ENCODE measurements at regions not wholly inside any gene's neighbourhood (a gene's known extent, or its start where the extent isn't known, plus 50 kb on each side); places are given as distances from the start of the nearest gene placed in this dataset.

- DNase-seq: no peak
Observed at GRCh38 chr2:19746611-19747309, 155.0 kb downstream of the TTC32 start.

DNA sequence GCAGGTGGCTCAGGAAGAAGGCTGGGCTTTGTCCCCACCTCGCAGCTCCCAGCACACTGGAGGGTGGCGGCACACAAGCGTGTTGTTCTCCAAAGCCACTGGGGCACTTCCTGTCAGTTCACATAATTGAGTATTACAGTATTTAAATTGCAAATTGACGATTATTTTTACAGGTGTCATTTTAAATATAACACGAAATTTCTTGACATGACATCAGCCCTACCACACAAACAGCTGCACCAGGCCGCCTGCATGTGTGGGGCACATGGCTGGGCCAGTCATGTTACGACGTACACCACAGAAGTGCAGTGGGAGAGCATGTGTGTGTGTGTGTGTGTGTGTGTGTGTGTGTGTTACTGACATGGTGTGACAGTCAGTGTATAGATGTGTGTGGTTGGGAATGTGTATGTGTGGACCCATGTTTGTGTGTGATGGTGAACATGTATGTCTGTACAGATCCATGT is 155.6 kb downstream of the TTC32 start:
- DNase-seq: no peak

DNA sequence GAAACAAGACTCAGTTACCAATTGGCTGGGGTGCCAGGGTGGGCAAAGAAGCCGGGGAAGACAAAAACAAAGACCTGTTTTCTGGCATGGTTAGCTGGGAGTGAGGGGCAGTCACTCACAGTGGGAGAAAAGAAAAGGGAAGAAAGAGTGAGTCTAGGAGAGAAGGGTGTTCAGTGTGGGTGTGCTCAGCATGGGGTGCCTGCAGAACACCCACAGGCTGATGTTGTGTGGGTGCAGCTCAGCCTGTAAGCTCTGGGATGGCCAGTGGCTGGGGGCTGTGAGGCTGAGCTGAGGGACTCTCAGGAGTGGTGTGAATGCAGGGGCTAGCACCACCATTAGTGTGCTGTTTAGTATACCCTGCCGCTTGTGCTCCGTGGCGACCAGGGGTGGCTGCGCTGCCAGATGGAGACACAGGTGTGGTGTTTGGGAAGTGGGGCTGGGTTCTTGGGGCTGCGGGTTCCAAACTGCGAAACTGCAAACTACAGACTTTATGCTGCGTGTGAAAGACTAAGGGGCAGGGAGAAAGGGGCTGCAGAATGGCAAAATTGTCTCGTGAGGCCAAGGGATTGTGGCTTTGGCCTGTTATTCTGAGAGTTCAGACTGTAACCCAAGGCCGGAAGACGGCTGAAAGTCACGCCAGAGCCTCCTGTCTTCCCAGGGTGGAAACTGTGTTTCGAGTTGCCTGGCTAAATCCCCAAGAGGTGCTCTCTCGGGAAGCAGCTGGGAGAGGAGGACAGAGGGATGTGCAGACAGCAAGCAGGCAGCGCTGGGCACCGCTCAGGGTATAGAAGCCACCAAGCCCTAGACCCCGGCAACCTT is 156.3 kb downstream of the TTC32 start:
- DNase-seq: no peak

GRCh38 chr2:19744456-19745199 is 157.2 kb downstream of the TTC32 start:
- no peak for DNase-seq

- DNase-seq: no peak
Observed at GRCh38 chr2:19743641-19744040, 158.1 kb downstream of the TTC32 start.

- DNase-seq: no peak
Observed at GRCh38 chr2:19742872-19743271, 158.9 kb downstream of the TTC32 start.

GRCh38 chr2:19739256-19739655 is 162.5 kb downstream of the TTC32 start:
- DNase-seq: no peak

- no peak for DNase-seq
Observed at GRCh38 chr2:19738707-19739106, 163.1 kb downstream of the TTC32 start.

- no peak for DNase-seq
Observed at GRCh38 chr2:19736191-19736831, 165.5 kb downstream of the TTC32 start.

DNA sequence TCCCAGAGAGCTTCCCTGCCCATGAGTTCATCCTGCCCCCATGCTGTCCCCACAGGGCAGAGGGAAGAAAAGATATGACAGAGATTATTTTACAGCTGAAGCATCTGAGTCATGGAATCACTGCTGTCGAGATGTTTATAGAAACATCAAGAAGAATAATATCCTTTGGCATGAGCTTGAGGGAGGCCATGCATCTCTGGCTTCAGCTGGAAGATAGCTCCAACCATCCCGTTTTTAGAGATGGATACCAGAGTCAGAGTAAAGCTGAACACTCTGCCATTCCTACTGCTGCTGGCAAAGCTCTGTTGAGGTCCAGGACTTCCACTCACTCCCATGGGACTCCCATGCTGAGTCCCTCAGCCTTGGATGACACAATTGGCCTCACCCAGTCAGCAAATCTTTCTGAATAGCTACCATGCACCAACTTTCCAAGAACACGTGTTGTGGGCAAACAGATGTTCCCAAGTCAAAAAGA is 167.8 kb downstream of the TTC32 start:
- no peak for DNase-seq

GRCh38 chr2:19733390-19733789 is 168.4 kb downstream of the TTC32 start:
- no peak for DNase-seq

DNA sequence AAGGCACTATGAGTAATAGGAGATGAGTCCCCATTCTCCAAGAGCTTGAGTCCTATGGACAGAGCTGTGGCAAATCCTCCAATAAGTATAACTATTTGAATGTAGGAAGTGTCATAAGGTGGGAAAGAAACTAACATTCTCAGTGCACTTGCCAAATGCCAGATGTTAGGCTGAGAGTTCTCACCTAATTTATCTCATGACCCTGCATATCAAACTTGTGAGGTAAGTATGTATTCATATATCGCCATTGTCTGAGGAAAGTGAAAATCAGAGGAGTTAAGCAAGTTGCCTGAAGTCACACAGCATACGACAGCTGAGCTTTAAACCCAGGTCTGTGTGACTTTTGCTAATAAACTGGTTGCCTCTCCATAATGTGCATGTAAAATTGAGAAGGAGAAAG is 169.5 kb downstream of the TTC32 start:
- DNase-seq: no peak

DNA sequence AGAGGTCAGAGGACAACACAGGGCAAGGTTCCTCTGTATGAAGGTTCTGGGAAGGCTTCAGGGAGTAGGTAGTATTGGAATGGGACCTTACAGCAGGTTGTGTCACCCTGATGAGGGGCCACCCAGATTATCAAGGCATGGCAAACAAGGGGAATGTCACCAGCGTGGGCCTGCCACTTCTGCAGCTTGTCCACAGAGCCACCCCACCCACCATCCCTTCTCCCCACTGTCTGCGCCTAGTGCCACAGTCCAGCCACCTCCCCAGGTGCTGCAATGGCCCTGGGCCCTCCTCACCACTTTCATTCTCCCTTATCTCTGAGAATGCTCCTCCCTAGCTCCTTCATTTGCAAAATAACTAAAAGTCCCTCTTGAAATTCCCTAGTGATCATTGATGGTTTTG is 170.3 kb downstream of the TTC32 start:
- no peak for DNase-seq

DNA sequence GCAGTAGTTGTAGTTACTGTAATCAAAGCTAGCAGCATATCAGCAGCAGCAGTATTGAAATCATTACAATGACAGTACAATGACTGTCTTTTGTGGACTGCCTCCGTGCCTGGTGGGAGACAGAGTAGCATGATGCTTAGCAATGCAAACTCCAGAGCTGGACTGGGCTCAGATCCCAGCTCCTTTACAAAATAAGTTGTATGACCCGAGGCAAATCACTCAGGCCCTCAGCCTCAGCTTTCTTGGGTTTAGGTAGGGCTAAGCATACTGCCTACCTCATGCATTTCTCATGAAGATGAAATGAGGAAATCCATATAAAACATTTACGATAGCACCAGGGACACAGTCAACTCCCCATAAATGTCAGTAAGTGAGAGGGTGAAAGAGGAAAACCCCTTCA is 170.7 kb downstream of the TTC32 start:
- no peak for DNase-seq

DNA sequence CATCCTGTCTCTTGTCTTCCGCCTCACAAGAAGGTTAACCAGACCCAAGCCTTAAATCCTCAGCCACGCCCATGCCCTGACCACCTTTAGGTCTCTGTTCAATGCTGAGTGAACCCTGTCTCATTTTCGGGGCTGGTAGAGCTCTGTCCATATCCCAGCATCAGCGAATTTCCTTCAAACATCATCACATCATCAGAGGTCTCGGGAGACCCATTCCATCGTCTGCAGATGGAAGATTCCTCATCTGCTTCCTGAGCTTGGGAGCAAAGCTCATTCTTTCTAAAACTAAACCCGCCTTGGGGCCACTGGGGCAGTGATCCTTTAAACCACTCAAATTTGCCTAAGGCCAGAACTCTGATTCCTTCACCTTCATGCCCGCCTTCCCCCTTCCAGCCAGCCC is 173.7 kb downstream of the TTC32 start:
- DNase-seq: no peak

- DNase-seq: no peak
Observed at GRCh38 chr2:19725392-19725791, 176.4 kb downstream of the TTC32 start.

GRCh38 chr2:19723021-19723420 is 178.8 kb downstream of the TTC32 start:
- no peak for DNase-seq

GRCh38 chr2:19722531-19722971 is 179.2 kb downstream of the TTC32 start:
- DNase-seq: no peak

DNA sequence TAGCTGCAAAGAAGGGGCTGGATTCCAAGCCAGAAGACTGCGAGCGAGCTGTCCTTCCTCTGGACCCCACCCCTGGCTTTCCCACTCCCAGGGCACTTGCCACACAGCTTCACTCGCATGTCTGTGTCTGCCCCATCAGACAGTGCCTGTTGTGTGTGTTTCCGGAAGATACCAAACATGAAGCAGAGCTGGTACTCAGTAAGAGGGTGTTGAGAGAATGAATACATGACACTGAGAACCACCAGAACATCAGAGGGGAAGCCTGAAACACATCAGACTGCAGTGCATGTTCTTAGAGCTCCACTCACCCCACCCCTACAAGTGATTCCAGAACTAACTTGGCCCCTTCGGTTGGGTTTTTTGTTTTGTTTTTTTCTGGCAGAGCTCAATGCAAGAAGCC is 181.5 kb downstream of the TTC32 start:
- no peak for DNase-seq

GRCh38 chr2:19719540-19719939 is 182.2 kb downstream of the TTC32 start:
- DNase-seq: no peak

GRCh38 chr2:19717446-19717845 is 184.3 kb downstream of the TTC32 start:
- DNase-seq: no peak

DNA sequence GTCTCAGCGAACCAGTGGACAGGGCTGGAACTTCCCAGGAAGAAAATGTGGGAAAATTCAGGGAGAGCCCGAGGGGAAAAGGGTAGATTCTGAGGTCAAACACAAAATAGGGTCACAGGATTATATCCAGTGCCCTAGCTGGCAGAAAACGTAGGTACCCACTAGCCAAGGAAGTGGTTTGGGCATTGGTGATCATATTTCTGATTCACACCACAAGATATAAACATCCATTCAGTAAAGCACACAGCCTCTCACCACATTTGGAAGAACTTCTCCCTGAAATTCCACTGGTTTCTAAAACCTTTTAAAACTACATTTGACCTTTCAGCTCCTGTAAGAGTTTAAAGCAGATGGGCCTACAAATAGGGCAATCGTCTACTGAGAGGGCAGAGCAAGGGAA is 186.9 kb downstream of the TTC32 start:
- no peak for DNase-seq

- no peak for DNase-seq
Observed at GRCh38 chr2:19712850-19713249, 188.9 kb downstream of the TTC32 start.
